Breast epithelium (tissue), 4 donors: ENCODE measurements at regions not wholly inside any gene's neighbourhood (a gene's known extent, or its start where the extent isn't known, plus 50 kb on each side); places are given as distances from the start of the nearest gene placed in this dataset.

Experiments
- DNase-seq, 2 donors: peaks; one replicate each; pipeline ENCODE4 v3.0.0-alpha.2; 2019; ENCODE audit warnings: low spot score in 2 of 2
- H3K27ac ChIP-seq, 2 donors: fragments of 200-600 bp; sonication (generic) in 1 of 2; one replicate each; pipeline ENCODE4 v1.5.1; 2016 to 2019; ENCODE audit warnings: mild to moderate bottlenecking in 1 of 2
- H3K27me3 ChIP-seq, 2 donors: fragments of 200-600 bp; sonication (generic) in 1 of 2; one replicate each; pipeline versions ENCODE4 v1.5.1 to v1.6.0; 2017 to 2019; ENCODE audit warnings: control low read depth in 1 of 2, mild to moderate bottlenecking in 1 of 2
- H3K36me3 ChIP-seq: fragments of 200-600 bp; one replicate; pipeline ENCODE4 v1.5.1; 2019
- H3K4me1 ChIP-seq, 2 donors: fragments of 200-600 bp; sonication (generic); one replicate each; pipeline ENCODE4 v1.5.1; 2016 to 2019; ENCODE audit warnings: control low read depth in 1 of 2
- H3K4me3 ChIP-seq, 3 donors: fragments of 200-600 bp; sonication (generic); 1 replicate in 2 of 3; 2 replicates in 1 of 3; pipeline ENCODE4 v1.5.1; 2016 to 2019; ENCODE audit warnings: mild to moderate bottlenecking in 3 of 3, moderate library complexity in 2 of 3
- H3K9me3 ChIP-seq, 2 donors: fragments of 200-600 bp; sonication (generic) in 1 of 2; one replicate each; pipeline ENCODE4 v1.5.1; 2016 to 2019; ENCODE audit warnings: control low read depth in 1 of 2
- CTCF ChIP-seq, 3 donors: fragments of 450-650 bp; IDR thresholded peaks; one replicate each; pipeline ENCODE4 v1.5.1; 2016 to 2017; ENCODE audit warnings: antibody characterized with exemption in 3 of 3, mild to moderate bottlenecking in 3 of 3, moderate library complexity in 3 of 3
- POLR2A ChIP-seq: fragments of 450-650 bp; IDR thresholded peaks from one replicate; pipeline ENCODE4 v1.6.1; 2016; ENCODE audit warnings: antibody characterized with exemption, mild to moderate bottlenecking, moderate library complexity
- POLR2AphosphoS5 ChIP-seq, 3 donors: sonication (generic); formaldehyde crosslinking; IDR thresholded peaks; one replicate each; pipeline ENCODE4 v1.6.1; 2017; ENCODE audit warnings: antibody characterized with exemption in 3 of 3
- intact Hi-C: fragments of 100-400 bp; cut with DNase I; formaldehyde crosslinking; loops from one replicate; pipeline ENCODE4 v1.15.1; 2023; ENCODE audit warnings: low total_unique reads

GRCh38 chr9:80076162-80076561, 504.4 kb downstream of the TLE4 start:
- Histone ChIP-seq H3K36me3 (no peaks in the 10 kb centered on the region), H3K4me3 (no peak overlapping the region), H3K9me3 (no peaks in the 10 kb centered on the region), H3K27ac (no peak overlapping the region), H3K4me1 (no peaks in the 10 kb centered on the region), H3K27me3 (no peaks in the 10 kb centered on the region)
- no peak for DNase-seq
- TF ChIP-seq POLR2A = no peak
- no peak for TF ChIP-seq CTCF (IDR thresholded peaks at IDR 0.05)
- no peak for TF ChIP-seq POLR2AphosphoS5 (IDR thresholded peaks at IDR 0.05)
- intact Hi-C loops = no loop called here

DNA sequence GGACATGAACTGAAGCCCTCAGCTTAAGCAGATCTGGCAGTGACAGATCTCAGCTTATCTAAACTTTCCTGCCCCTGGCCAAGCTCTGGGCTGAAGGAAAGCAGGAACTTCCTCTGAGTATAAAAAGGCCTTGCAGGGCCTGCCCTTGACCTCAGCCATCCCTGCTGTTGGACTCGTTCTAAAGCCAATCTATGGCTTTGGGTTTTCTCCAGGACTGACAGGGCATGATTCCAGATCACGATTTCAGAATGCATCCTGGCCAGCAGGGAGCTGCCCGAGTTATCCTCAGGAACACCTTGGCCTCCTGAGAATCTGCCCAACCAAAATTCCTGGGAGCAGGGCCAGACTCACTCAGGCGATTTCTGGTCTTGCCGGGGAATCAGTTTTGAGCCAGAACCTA, 502.7 kb downstream of the TLE4 start:
- intact Hi-C loops = no loop called here
- no peaks in the 10 kb centered on the region for H3K4me1 ChIP-seq
- H3K36me3 ChIP-seq = no peaks in the 10 kb centered on the region
- DNase-seq = peak; percentile 57 to 79
- H3K9me3 ChIP-seq = no peaks in the 10 kb centered on the region
- peak in 1 of 3 donors; percentile 14 for TF ChIP-seq POLR2AphosphoS5 (IDR thresholded peaks at IDR 0.05)
- TF ChIP-seq CTCF (IDR thresholded peaks at IDR 0.05) = no peak
- H3K27ac ChIP-seq = peak overlapping the region; percentile 50 to 52
- H3K27me3 ChIP-seq = no peaks in the 10 kb centered on the region
- no peak overlapping the region for H3K4me3 ChIP-seq

GRCh38 chr9:80072451-80072850, 500.7 kb downstream of the TLE4 start:
- intact Hi-C loops = no loop called here
- TF ChIP-seq POLR2A = no peak
- H3K4me1 ChIP-seq = no peaks in the 10 kb centered on the region
- H3K27ac ChIP-seq = no peak overlapping the region
- H3K9me3 ChIP-seq = no peaks in the 10 kb centered on the region
- no peaks in the 10 kb centered on the region for H3K27me3 ChIP-seq
- no peak for DNase-seq
- no peaks in the 10 kb centered on the region for H3K36me3 ChIP-seq
- H3K4me3 ChIP-seq = no peak overlapping the region

GRCh38 chr9:80070071-80070742, 498.4 kb downstream of the TLE4 start:
- no peak overlapping the region for H3K4me3 ChIP-seq
- intact Hi-C loops = no loop called here
- no peaks in the 10 kb centered on the region for H3K36me3 ChIP-seq
- DNase-seq = no peak
- no peaks in the 10 kb centered on the region for H3K27me3 ChIP-seq
- no peak for TF ChIP-seq CTCF (IDR thresholded peaks at IDR 0.05)
- TF ChIP-seq POLR2AphosphoS5 (IDR thresholded peaks at IDR 0.05) = no peak
- TF ChIP-seq POLR2A = no peak
- H3K9me3 ChIP-seq = no peaks in the 10 kb centered on the region
- H3K4me1 ChIP-seq = no peaks in the 10 kb centered on the region
- no peak overlapping the region for H3K27ac ChIP-seq

- Histone ChIP-seq H3K36me3 (no peaks in the 10 kb centered on the region), H3K27ac (no peak overlapping the region), H3K4me1 (no peaks in the 10 kb centered on the region), H3K4me3 (no peak overlapping the region), H3K9me3 (no peaks in the 10 kb centered on the region), H3K27me3 (no peaks in the 10 kb centered on the region)
- no peak for TF ChIP-seq CTCF (IDR thresholded peaks at IDR 0.05)
- no peak for TF ChIP-seq POLR2AphosphoS5 (IDR thresholded peaks at IDR 0.05)
- TF ChIP-seq POLR2A = no peak
- intact Hi-C loops = no loop called here
- DNase-seq = no peak
Measured at GRCh38 chr9:80066931-80067330, 495.2 kb downstream of the TLE4 start.

GRCh38 chr9:80062567-80062966, 490.8 kb downstream of the TLE4 start:
- Histone ChIP-seq H3K27ac (no peak overlapping the region), H3K36me3 (no peaks in the 10 kb centered on the region), H3K4me1 (no peaks in the 10 kb centered on the region), H3K4me3 (no peak overlapping the region), H3K27me3 (no peaks in the 10 kb centered on the region), H3K9me3 (peaks cover 0 to 3% of the 10 kb centered on the region in 2 donors)
- TF ChIP-seq POLR2A (no peak), POLR2AphosphoS5 (IDR thresholded peaks at IDR 0.05) (no peak), CTCF (IDR thresholded peaks at IDR 0.05) (no peak)
- no peak for DNase-seq
- intact Hi-C loops = no loop called here
